RWPE2 (cell line): ENCODE measurements at regions not wholly inside any gene's neighbourhood (a gene's known extent, or its start where the extent isn't known, plus 50 kb on each side); places are given as distances from the start of the nearest gene placed in this dataset.

Experiments
- ATAC-seq: fragments of 200-7000 bp; cut with Tn5 transposase; 3 replicates; pipeline ENCODE4 v1.9.1; 2021; ENCODE audit warnings: low read depth
- DNase-seq: peaks from one replicate; pipeline ENCODE4 v3.0.0-alpha.2; 2020; ENCODE audit warnings: low spot score
- H3K27ac ChIP-seq: fragments of 450-650 bp; 2 replicates; pipeline ENCODE4 v1.5.1; 2017; ENCODE audit warnings: mild to moderate bottlenecking; ENCODE audit not compliant: poor library complexity, severe bottlenecking
- H3K27me3 ChIP-seq: fragments of 250-450 bp; sonication (Bioruptor Pico); 2 replicates; pipeline ENCODE4 v1.5.1; 2021; ENCODE audit warnings: mild to moderate bottlenecking, moderate library complexity; ENCODE audit not compliant: insufficient read depth, poor library complexity, severe bottlenecking
- H3K36me3 ChIP-seq: fragments of 250-450 bp; sonication (Bioruptor Pico); 2 replicates; pipeline ENCODE4 v1.5.1; 2020; ENCODE audit warnings: low read depth, mild to moderate bottlenecking, moderate library complexity
- H3K4me1 ChIP-seq: fragments of 250-450 bp; sonication (Bioruptor Pico); 2 replicates; pipeline ENCODE4 v1.5.1; 2021; ENCODE audit warnings: mild to moderate bottlenecking, moderate library complexity; ENCODE audit not compliant: insufficient read depth, poor library complexity, severe bottlenecking
- H3K4me3 ChIP-seq: fragments of 250-450 bp; sonication (Bioruptor Pico); 2 replicates; pipeline ENCODE4 v1.5.1; 2021; ENCODE audit warnings: mild to moderate bottlenecking, moderate library complexity; ENCODE audit not compliant: severe bottlenecking
- H3K9me3 ChIP-seq: fragments of 250-450 bp; sonication (Bioruptor Pico); 2 replicates; pipeline ENCODE4 v1.5.1; 2021; ENCODE audit warnings: mild to moderate bottlenecking, moderate library complexity; ENCODE audit not compliant: severe bottlenecking
- TF ChIP-seq, protein P1 (sequence below): fragments of 450-650 bp; IDR thresholded peaks from one replicate; pipeline ENCODE4 v1.5.1; 2017; ENCODE audit warnings: mild to moderate bottlenecking, moderate library complexity; ENCODE audit not compliant: poor library complexity, severe bottlenecking

DNA sequence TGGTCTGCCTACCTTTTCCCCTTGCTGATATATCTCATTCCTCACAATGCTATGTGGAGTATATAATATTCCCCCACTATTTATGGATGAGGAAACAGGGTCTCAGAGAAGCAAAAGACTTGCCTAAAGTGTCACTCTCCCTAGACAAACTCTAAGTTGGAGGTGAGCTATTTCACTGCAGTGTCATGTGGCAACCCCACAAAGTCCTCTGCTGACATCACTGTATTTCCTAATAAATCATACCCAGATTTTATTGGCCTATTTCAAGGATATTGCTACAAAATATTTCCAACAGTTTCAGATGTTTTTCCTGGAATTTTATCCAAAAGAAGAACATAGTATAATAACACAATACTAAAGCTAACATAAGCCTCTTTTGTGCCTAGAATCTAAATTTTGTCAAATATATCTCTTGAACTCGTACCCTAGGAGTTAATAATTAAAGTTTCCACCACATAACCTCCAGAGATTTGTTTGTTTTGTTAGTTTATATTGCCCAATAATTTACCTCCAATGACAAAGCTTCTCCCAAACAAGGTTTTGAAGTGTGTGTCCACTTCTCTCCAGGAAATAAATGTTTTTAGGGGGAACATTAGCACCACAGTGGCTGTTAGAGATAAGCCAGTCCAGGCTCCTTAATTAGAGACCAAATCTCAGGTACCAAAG, 215.1 kb downstream of the ASCL1 start:
- no peak for DNase-seq
- no peaks in the 10 kb centered on the region for H3K27me3 ChIP-seq
- no peak for ATAC-seq
- H3K27ac ChIP-seq, result no peak overlapping the region
- H3K4me1 ChIP-seq, result no peaks in the 10 kb centered on the region
- H3K4me3 ChIP-seq, result no peak overlapping the region
- no peaks in the 10 kb centered on the region for H3K9me3 ChIP-seq
- H3K36me3 ChIP-seq, result no peaks in the 10 kb centered on the region
- TF ChIP-seq, protein P1, sequence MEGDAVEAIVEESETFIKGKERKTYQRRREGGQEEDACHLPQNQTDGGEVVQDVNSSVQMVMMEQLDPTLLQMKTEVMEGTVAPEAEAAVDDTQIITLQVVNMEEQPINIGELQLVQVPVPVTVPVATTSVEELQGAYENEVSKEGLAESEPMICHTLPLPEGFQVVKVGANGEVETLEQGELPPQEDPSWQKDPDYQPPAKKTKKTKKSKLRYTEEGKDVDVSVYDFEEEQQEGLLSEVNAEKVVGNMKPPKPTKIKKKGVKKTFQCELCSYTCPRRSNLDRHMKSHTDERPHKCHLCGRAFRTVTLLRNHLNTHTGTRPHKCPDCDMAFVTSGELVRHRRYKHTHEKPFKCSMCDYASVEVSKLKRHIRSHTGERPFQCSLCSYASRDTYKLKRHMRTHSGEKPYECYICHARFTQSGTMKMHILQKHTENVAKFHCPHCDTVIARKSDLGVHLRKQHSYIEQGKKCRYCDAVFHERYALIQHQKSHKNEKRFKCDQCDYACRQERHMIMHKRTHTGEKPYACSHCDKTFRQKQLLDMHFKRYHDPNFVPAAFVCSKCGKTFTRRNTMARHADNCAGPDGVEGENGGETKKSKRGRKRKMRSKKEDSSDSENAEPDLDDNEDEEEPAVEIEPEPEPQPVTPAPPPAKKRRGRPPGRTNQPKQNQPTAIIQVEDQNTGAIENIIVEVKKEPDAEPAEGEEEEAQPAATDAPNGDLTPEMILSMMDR, result no peak

DNA sequence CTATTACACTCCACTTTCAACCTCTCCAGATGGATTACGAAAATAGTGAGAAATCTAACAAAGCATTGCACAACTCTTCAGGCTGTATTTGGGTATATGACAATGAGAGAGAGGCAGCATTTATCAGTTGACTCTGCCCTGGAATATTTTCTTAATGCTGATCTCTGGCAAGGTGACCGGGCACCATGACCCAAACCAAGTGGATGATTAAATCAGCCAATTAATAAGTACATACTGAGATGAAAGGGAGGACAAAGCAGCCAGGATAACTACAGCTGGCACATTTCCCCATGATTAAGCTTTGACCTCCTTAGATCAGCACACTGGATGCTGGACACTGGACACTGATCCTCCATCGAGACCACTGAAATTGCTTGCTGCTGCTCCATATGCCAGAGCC, 218.2 kb downstream of the ASCL1 start:
- TF ChIP-seq, protein P1, result no peak
- Histone ChIP-seq H3K4me1 (no peaks in the 10 kb centered on the region), H3K27ac (no peak overlapping the region), H3K27me3 (no peaks in the 10 kb centered on the region), H3K9me3 (no peaks in the 10 kb centered on the region), H3K4me3 (no peak overlapping the region), H3K36me3 (no peaks in the 10 kb centered on the region)
- DNase-seq, result no peak
- ATAC-seq, result no peak

DNA sequence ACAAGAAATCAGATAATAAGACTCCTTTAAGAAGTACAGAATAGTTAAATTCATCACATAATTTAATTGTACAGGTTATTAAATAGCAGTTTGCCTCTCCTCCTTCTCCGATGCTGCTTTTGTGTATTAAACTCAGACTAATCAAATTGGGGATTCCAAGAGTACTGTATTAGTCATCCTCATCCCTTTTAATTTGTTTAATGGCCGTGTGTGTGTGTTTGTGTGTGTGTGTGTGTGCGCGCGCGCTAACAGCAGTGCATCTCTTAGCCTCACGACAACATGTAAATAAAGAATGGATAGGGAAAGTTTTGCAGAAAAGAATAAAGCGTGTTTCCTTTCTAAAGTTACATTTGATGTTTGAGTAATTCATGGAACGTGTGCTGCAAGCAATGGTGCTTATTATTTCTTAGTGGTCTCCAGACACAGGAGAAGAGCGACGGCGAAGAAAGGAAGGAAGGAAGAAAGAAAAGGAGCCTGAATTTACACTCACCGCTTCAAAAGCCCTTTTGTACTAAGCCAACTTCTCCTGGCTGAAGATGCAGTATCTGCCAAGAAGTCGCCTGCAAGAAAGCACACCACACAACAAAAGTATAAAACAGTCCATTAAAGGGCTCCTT, 220.3 kb downstream of the ASCL1 start:
- DNase-seq, result no peak
- no peak overlapping the region for H3K27ac ChIP-seq
- H3K36me3 ChIP-seq, result no peaks in the 10 kb centered on the region
- H3K4me3 ChIP-seq, result no peak overlapping the region
- no peaks in the 10 kb centered on the region for H3K27me3 ChIP-seq
- ATAC-seq, result no peak
- H3K4me1 ChIP-seq, result no peaks in the 10 kb centered on the region
- H3K9me3 ChIP-seq, result no peaks in the 10 kb centered on the region
- TF ChIP-seq, protein P1, result no peak

DNA sequence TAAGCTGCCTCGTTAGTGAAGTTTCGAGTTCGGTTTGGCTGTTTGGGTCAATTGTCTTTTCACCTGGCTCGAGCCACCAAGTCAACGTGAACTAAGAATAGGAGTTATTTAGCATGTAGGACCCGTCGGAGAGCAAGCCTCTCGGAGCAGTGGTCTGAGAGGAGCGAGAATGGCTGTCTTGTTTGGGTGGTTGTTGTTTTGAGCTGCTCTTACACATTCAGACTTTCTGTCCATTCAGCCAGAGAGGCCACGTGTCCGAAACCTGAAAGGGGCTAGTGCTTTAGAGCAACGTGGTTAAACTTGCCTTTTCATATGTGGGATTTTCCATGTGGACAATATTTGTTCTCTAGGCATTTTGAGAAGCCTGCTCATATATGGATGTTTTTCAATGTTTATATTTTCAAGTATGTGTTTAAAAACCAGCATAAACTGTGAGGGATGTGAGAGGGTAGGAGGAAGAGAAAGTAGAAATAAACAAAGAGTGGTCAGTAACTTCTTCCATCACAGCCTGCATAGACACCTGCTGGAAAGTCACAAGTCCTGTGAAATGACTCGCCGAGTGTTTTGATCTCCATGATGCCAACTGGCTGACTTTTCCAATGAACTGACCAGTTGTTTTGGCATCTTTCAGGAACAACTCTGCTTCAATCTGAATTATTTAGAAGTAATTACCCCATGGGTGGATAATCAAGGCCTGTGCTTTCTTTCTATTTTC, 221.0 kb downstream of the ASCL1 start:
- Histone ChIP-seq H3K9me3 (no peaks in the 10 kb centered on the region), H3K4me1 (no peaks in the 10 kb centered on the region), H3K27me3 (no peaks in the 10 kb centered on the region), H3K4me3 (no peak overlapping the region), H3K36me3 (no peaks in the 10 kb centered on the region), H3K27ac (no peak overlapping the region)
- no peak for DNase-seq
- ATAC-seq, result no peak
- TF ChIP-seq, protein P1, result no peak
